HG03469 (cell line): ENCODE measurements at regions not wholly inside any gene's neighbourhood (a gene's known extent, or its start where the extent isn't known, plus 50 kb on each side); places are given as distances from the start of the nearest gene placed in this dataset.

Experiments
- ATAC-seq: cut with Tn5 transposase; IDR thresholded peaks from one replicate; pipeline ENCODE4 v1.9.1; 2021; ENCODE audit warnings: mild to moderate bottlenecking, moderate library complexity, moderate number of reproducible peaks; ENCODE audit not compliant: unreplicated experiment

DNA sequence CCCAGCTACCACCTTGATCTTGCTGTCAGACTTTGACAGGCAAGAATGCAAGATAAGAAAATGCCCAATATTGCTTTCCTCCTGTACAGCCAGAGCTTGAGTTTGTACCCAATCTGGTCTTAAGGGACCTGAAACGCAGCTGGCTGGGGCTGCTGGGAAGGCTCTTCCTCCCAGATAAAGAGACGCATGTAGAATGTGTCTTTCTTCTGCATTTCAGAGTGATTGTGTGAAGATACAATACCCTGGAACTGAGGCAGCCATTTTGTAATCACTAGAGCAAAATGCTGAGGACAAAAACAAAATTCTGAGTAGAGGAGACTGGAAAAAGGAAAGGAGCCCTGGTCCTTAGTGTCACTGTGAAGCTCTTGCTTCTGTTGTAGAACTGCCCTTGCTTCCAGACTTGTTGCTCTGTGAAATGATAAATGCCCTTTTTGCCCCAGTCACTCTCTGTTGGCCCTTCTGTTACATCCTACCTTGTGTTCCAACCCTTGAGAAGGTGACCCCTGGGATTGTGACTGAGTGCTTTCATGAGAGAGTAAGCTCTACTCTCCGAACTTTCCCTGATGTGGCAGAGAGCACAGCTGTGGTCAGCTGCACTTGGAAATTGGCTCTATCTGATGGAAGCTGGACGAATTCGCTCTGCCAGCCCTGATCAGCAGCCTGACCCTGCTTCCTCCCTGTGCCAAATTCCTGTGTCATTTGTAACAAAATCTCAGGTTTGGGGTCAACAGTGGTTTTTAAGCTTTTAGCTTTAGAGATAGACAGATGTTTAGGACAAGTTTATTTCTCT lies 137.4 kb upstream of the RBMS1 start:
- no peak for ATAC-seq

DNA sequence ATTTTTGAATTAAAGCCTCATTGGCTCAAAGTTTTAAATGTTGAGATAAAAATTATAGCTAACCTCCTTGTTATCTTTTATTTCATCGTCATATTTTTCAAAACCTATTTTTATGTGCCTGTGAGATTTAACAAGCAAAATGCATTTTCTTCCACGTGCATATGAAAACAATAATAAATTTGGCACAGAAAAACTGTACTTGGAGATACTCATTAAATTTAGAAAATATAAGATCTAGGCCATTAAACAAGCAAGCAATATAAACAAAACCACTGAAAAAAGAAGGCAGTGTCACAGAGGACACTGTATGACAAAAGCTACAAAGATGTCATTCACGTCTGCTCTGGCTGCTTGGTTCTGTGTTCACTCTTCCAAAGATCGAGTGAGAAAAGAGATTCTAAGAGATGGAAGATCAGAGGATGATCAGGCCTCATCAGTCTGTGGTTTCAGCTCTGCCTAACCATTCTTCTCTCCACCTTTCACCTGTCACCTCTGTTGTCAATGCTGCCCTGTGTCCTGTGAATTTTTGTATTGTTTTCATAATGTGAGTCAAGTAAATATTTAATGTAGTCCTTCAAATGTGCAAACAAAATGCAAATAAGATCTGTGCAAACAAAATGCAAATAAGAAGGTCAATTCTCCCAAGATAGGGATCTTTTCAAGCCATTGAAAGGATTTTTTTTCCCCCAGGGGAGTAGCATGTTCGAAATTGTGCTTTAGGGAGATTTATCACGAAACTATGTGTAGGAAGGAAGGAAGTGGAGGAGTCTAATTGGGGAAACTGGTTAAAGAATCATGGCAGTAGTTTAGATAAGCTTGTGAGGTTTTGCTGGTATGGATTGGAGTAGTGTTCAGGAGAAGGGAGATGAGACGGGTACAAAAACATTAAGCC lies 138.7 kb upstream of the RBMS1 start:
- no peak for ATAC-seq

GRCh38 chr2:160634436-160634835 lies 140.8 kb upstream of the RBMS1 start:
- ATAC-seq: no peak

DNA sequence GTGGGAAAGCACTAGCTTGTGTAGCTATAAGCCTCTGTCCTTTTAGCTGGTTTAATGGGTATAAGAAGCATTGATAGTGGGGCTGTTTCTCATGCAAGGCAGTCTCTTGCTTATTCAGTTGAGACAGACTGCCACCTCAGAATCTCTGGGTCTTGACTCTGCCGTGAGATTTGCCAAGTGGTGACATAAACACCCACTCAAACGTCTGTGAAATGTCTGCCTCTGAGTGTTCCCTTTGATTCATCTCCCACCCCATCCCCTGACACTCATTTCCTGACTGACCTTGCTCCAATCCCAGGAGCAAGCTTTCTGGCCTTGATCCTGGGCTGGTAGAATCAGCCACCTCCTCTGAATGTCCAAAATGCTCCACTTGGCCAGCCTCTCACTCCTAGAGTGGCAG lies 141.9 kb upstream of the RBMS1 start:
- no peak for ATAC-seq

- ATAC-seq: no peak
These were observed 145.9 kb upstream of the RBMS1 start for GRCh38 chr2:160639472-160639871.

GRCh38 chr2:160646684-160647444 lies 153.3 kb upstream of the RBMS1 start:
- ATAC-seq: no peak

GRCh38 chr2:160647967-160648685 lies 154.5 kb upstream of the RBMS1 start:
- no peak for ATAC-seq

GRCh38 chr2:160649698-160650097 lies 156.1 kb upstream of the RBMS1 start:
- ATAC-seq: no peak

GRCh38 chr2:160650196-160651118 lies 156.8 kb upstream of the RBMS1 start:
- ATAC-seq: no peak

DNA sequence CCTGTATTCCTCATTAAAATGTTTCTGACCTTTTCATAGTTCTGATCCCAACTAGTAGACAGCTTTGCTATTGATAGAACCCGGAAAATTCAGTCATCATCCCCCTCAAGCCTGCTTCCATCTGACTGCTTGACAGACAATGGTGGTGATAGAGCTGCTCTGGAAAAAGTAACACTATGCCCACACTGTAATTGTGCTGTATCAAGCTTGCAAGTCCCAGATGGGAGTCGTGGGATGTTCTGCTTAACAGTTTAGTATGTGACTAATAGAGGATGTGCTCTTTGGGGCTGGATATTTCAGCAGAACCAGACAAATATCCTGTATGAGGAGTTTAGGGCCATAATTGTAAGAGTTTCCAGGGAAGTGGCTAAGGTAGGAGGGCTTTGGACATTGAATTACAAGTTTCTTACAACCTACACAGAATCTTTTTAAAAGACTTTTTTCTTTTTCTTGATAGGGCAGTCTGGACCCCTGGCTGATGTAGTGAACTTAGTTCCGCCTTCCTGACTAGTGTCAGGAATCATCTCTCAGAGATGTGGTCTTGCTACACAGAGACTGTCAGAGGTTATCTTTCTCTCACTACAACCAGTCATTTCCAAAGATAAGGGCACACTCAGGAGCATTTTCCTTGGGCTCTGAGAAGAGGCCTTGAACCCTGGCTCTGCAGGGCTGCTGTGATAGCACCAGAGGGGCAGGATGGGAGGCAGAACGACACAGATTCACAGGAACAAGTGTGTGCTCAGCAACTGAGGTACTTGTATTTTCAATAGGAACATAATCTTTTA lies 158.0 kb upstream of the RBMS1 start:
- no peak for ATAC-seq

- ATAC-seq: peak; percentile 49
These were observed 158.6 kb upstream of the RBMS1 start for GRCh38 chr2:160652236-160652635.

DNA sequence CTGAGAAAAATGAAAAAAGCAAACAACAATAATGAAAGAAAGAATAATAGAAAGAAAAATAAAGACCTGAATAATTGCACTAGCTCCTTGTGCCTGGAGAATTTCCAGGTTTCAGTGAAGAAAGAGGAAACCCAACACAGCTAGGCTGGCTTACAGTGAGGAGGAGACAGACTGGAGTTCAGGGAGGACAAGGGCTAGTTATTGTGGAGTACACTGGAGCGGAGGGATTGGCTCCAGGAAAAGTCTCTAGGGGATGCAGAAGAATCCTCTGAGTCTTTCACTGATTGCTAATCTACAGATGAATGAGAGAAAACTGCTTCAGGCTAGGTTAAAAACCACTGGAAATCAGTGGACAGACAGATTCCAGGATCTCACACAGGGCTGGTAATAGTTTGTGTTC lies 163.6 kb upstream of the RBMS1 start:
- ATAC-seq: no peak

GRCh38 chr2:160658851-160659250 lies 165.2 kb upstream of the RBMS1 start:
- no peak for ATAC-seq

DNA sequence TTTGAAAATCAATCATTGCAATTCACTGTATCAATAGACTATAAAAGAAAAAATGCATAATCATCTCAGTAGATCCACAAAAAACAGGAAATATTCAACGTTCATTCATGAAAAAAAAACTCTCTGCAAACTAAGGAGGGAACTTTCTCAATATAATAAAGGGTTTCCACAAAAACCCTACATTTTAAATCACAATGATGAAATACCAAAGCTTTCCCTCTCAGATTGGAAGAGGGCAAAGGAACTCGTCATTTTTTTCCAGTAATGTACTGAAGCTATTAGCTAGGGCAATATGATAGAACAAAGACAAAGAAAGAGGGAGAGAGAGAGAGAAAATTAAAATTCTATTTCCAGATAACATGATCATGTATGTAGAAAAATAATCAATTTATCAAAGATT lies 167.1 kb upstream of the RBMS1 start:
- ATAC-seq: no peak

DNA sequence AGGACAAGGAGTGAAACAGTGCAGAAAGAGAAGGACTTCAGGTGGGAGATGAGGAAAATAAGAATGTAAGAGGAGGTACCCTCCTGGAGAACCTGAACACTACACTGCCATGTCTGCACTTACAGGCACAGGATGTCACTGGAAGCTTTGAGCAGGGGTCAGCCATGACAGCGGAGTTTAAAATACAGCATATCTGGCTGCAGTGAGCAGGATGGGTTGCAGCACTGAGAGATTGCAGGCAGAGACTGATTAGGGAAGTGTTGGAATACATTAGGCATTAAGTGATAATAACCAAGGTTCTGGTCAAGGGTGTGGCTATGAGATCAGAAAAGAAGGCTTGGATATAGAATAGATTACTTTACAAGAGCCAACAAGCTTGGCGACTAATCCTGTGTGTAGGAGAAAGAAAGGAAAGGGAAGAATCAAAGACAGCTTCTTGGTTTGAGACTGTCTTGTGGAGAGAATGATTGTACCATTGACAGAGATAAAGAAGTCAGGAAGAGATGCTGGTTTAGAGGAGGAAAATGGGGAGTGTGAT lies 171.1 kb upstream of the RBMS1 start:
- no peak for ATAC-seq

- peak; percentile 57 for ATAC-seq
These were observed 172.8 kb upstream of the RBMS1 start for GRCh38 chr2:160666154-160667060.

DNA sequence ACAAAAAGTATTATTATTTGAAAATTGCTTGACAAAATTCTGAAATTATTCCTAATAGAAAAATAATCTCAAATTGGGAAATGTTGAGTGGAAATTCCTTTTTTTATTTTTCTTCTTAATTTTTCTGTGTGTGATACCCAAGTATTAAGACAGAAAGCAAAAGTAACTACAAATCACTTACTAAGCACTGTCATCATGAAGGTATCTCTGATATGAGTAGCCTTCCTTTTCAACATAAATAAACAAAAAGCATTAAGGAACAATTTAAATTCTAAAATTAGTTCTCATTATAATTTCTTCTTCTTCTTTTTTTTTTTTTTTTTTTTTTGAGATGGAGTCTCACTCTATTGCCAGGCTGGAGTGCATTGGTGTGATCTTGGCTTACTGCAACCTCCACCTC lies 174.2 kb upstream of the RBMS1 start:
- ATAC-seq: no peak

DNA sequence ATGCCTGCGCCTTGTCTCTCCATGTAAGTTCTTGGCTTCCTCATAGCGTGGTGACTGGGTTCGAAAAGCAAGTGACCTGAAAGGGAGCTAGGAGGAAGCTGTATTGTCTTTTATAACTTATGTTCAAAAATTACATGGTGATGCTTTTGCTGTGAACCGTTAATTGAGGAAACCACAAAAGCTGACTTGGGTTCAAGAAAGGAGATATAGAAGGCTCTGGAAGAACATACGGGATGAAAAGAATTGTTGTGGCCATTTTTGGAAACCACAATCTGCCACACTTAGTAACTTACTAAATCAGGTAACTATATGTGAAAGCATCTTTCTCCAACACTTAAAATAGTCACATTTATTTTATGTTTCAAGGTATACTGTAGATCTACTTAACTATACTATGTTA lies 177.0 kb upstream of the RBMS1 start:
- ATAC-seq: no peak
